IMR-90 (cell line): ENCODE measurements at regions not wholly inside any gene's neighbourhood (a gene's known extent, or its start where the extent isn't known, plus 50 kb on each side); places are given as distances from the start of the nearest gene placed in this dataset.

Experiments
- ATAC-seq: fragments of 200-7000 bp; cut with Tn5 transposase; 2 replicates; pipeline ENCODE4 v1.9.1; 2020; ENCODE audit warnings: low read depth, mild to moderate bottlenecking, moderate library complexity
- BruUV-seq: library from RNA; stranded (reverse); fragments of 400-500 nt; replicated peaks from 2 replicates; lab custom pipeline; 2021; lab: Mats Ljungman, UMichigan
- CTCF ChIA-PET: fragments of 300-600 bp; formaldehyde crosslinking; extraction: SDS; loops from one replicate; lab custom pipeline; 2021; ENCODE audit warnings: antibody characterized with exemption; lab: Yijun Ruan, JAX
- POLR2A ChIA-PET: fragments of 300-600 bp; sonication (Branson Sonifier 250); formaldehyde crosslinking; loops from one replicate; lab custom pipeline; 2022; ENCODE audit warnings: antibody characterized with exemption; ENCODE audit not compliant: unreplicated experiment; lab: Charles Lee
- DNase-seq: peaks from one replicate; pipeline ENCODE4 v3.0.0; 2013
- H2AFZ ChIP-seq: replicated peaks from 2 replicates; pipeline ENCODE3; 2013; ENCODE audit warnings: low read length, mild to moderate bottlenecking; ENCODE audit not compliant: poor library complexity
- H2AK5ac ChIP-seq: 2 replicates; pipeline ENCODE4 v1.6.1; 2013; ENCODE audit warnings: low read depth, low read length, inconsistent platforms
- H2AK9ac ChIP-seq: replicated peaks from 2 replicates; pipeline ENCODE3; 2013; ENCODE audit warnings: mild to moderate bottlenecking, low read depth, low read length, moderate library complexity; ENCODE audit not compliant: poor library complexity
- H2BK120ac ChIP-seq: 2 replicates; pipeline ENCODE4 v1.6.1; 2013; ENCODE audit warnings: low read depth, low read length, inconsistent platforms
- H2BK15ac ChIP-seq: 3 replicates; pipeline ENCODE4 v1.6.1; 2013; ENCODE audit warnings: low read depth, low read length, inconsistent platforms
- H2BK20ac ChIP-seq: 2 replicates; pipeline ENCODE4 v1.6.1; 2013; ENCODE audit warnings: low read depth, mild to moderate bottlenecking, inconsistent platforms, low read length, moderate library complexity
- H2BK5ac ChIP-seq: 2 replicates; pipeline ENCODE4 v1.6.1; 2013; ENCODE audit warnings: mild to moderate bottlenecking, low read depth, low read length, inconsistent platforms; ENCODE audit not compliant: poor library complexity, severe bottlenecking
- H3K14ac ChIP-seq: replicated peaks from 2 replicates; pipeline ENCODE4 v1.6.1; 2013; ENCODE audit warnings: low read depth, low read length, inconsistent platforms
- H3K18ac ChIP-seq: 2 replicates; pipeline ENCODE4 v1.6.1; 2013; ENCODE audit warnings: low read depth, low read length, control low read depth
- H3K23ac ChIP-seq: 2 replicates; pipeline ENCODE4 v1.6.1; 2013; ENCODE audit warnings: low read depth, low read length, inconsistent platforms
- H3K27ac ChIP-seq: 2 replicates; pipeline ENCODE4 v1.5.1; 2013; ENCODE audit warnings: mild to moderate bottlenecking, control low read depth, low read length; ENCODE audit not compliant: insufficient read depth
- H3K27me3 ChIP-seq: 2 replicates; pipeline ENCODE4 v1.6.1; 2013; ENCODE audit warnings: low read length; ENCODE audit not compliant: control insufficient read depth, insufficient read depth
- H3K36me3 ChIP-seq: 2 replicates; pipeline ENCODE4 v1.6.1; 2013; ENCODE audit warnings: low read length, mixed read lengths; ENCODE audit not compliant: control insufficient read depth, insufficient read depth
- H3K4ac ChIP-seq: 2 replicates; pipeline ENCODE4 v1.6.1; 2013; ENCODE audit warnings: low read depth, low read length, inconsistent platforms
- H3K4me1 ChIP-seq: 2 replicates; pipeline ENCODE4 v1.6.1; 2013; ENCODE audit warnings: low read length, mixed read lengths; ENCODE audit not compliant: control insufficient read depth, insufficient read depth
- H3K4me2 ChIP-seq: 2 replicates; pipeline ENCODE4 v1.6.1; 2013; ENCODE audit warnings: low read depth, mild to moderate bottlenecking, control low read depth, low read length, moderate library complexity
- H3K4me3 ChIP-seq: 2 replicates; pipeline ENCODE4 v1.5.1; 2013; ENCODE audit warnings: low read depth, mild to moderate bottlenecking, control low read depth, low read length, moderate library complexity; ENCODE audit not compliant: insufficient read depth
- H3K56ac ChIP-seq: 2 replicates; pipeline ENCODE4 v1.6.1; 2013; ENCODE audit warnings: low read length, inconsistent platforms; ENCODE audit not compliant: insufficient read depth; ENCODE audit errors: extremely low read depth
- H3K79me1 ChIP-seq, 2 experiments: 2 replicates each; pipeline ENCODE4 v1.6.1; 2013; ENCODE audit warnings: low read length in 2 of 2, inconsistent platforms in 1 of 2, low read depth in 1 of 2
- H3K9ac ChIP-seq: 2 replicates; pipeline ENCODE4 v1.6.1; 2013; ENCODE audit warnings: low read depth, low read length, control low read depth
- H3K9me1 ChIP-seq: 2 replicates; pipeline ENCODE4 v1.6.1; 2013; ENCODE audit warnings: low read length, inconsistent platforms; ENCODE audit not compliant: insufficient read depth
- H3K9me3 ChIP-seq: 2 replicates; pipeline ENCODE4 v1.6.1; 2013; ENCODE audit warnings: low read length; ENCODE audit not compliant: control insufficient read depth, insufficient read depth
- H4K20me1 ChIP-seq: 2 replicates; pipeline ENCODE4 v1.6.1; 2013; ENCODE audit warnings: low read length, inconsistent platforms; ENCODE audit not compliant: insufficient read depth
- H4K5ac ChIP-seq: 2 replicates; pipeline ENCODE4 v1.6.1; 2013; ENCODE audit warnings: mild to moderate bottlenecking, low read depth, low read length, control low read depth
- H4K8ac ChIP-seq, 2 experiments: 2 replicates each; pipeline ENCODE4 v1.6.1; 2013; ENCODE audit warnings: low read depth in 2 of 2, low read length in 2 of 2, control low read depth in 1 of 2, inconsistent platforms in 1 of 2
- H4K91ac ChIP-seq: 2 replicates; pipeline ENCODE4 v1.6.1; 2013; ENCODE audit warnings: low read depth, low read length, inconsistent platforms; ENCODE audit not compliant: insufficient read depth
- MAFK ChIP-seq: IDR thresholded peaks from 2 replicates; pipeline ENCODE4 v1.6.1; 2012; ENCODE audit warnings: low read depth, low read length, improper control_type of control experiment
- MAZ ChIP-seq: IDR thresholded peaks from 2 replicates; pipeline ENCODE4 v1.6.1; 2012; ENCODE audit warnings: low read depth, mild to moderate bottlenecking, low read length, improper control_type of control experiment, moderate library complexity, borderline replicate concordance
- MXI1 ChIP-seq: IDR thresholded peaks from 2 replicates; pipeline ENCODE4 v1.6.1; 2012; ENCODE audit warnings: low read depth, mild to moderate bottlenecking, low read length, moderate library complexity, borderline replicate concordance
- NFE2L2 ChIP-seq: fragments of 150-350 bp; IDR thresholded peaks from 2 replicates; pipeline ENCODE4 v1.6.1; 2016; ENCODE audit warnings: low read depth, mild to moderate bottlenecking, low read length
- POLR2A ChIP-seq: IDR thresholded peaks from 2 replicates; pipeline ENCODE4 v1.6.1; 2012; ENCODE audit warnings: mild to moderate bottlenecking, low read depth, low read length
- RAD21 ChIP-seq: IDR thresholded peaks from 2 replicates; pipeline ENCODE4 v1.6.1; 2012; ENCODE audit warnings: low read length, improper control_type of control experiment
- RCOR1 ChIP-seq: IDR thresholded peaks from 2 replicates; pipeline ENCODE4 v1.6.1; 2012; ENCODE audit warnings: mild to moderate bottlenecking, low read length, improper control_type of control experiment; ENCODE audit not compliant: insufficient replicate concordance
- RFX5 ChIP-seq: IDR thresholded peaks from 2 replicates; pipeline ENCODE4 v1.8.0; 2012; ENCODE audit warnings: low read depth, mild to moderate bottlenecking, low read length, moderate library complexity
- SMC3 ChIP-seq: fragments of 150-350 bp; IDR thresholded peaks from 2 replicates; pipeline ENCODE4 v1.6.1; 2016; ENCODE audit warnings: low read depth, mild to moderate bottlenecking, antibody characterized with exemption, low read length, moderate library complexity
- dilution Hi-C: fragments of 300-500 bp; cut with HindIII; formaldehyde crosslinking; loops from one replicate; pipeline ENCODE4 v1.14.3; 2018; ENCODE audit warnings: low sequenced_read_pairs; ENCODE audit not compliant: unreplicated experiment
- in situ Hi-C: fragments of 300-500 bp; cut with MboI; formaldehyde crosslinking; loops from 3 replicates; pipeline ENCODE4 v1.14.3; 2019; ENCODE audit warnings: low sequenced_read_pairs, inconsistent platforms, mixed read lengths
- intact Hi-C: fragments of 100-400 bp; cut with micrococcal nuclease; formaldehyde crosslinking; loops from 2 replicates; pipeline ENCODE4 v1.10.0; 2022
- TF ChIP-seq, protein P1 (sequence below): fragments of 150-350 bp; IDR thresholded peaks from 2 replicates; pipeline ENCODE4 v1.6.1; 2017; ENCODE audit warnings: mild to moderate bottlenecking, antibody characterized with exemption, low read length, low read depth
- TF ChIP-seq, protein P2 (sequence below): conservative IDR thresholded peaks from 2 replicates; pipeline ENCODE4 v1.5.1; 2012; ENCODE audit warnings: mild to moderate bottlenecking, low read depth, low read length, improper control_type of control experiment
- TF ChIP-seq, protein P3 (sequence below): fragments of 150-350 bp; IDR thresholded peaks from 2 replicates; pipeline ENCODE4 v1.6.1; 2016; ENCODE audit warnings: low read depth, mild to moderate bottlenecking, low read length, moderate library complexity, borderline replicate concordance

DNA sequence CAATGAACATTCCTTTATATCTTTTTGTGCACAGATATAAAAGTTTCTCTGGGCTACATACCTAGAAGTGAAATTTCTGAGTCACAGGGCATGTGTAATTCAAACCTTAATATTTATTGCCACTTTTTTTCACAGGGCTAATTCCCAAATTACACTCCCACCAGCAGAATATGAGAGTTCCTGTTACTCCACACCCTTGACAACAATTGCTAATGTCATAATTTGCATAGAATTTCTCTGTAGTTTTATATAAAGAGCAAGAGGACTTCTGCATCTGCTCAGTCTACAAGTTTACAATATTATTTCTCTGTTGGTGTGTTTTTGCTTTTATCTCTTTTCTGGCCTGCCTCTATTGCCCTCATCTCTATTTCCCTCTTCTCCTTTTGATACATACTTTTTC is 518.5 kb downstream of the ZNF608 start:
- H2BK20ac ChIP-seq = no peak overlapping the region
- no peak overlapping the region for H2BK15ac ChIP-seq
- H3K4me3 ChIP-seq = no peak overlapping the region
- H3K9ac ChIP-seq = no peak overlapping the region
- DNase-seq (no peak), ATAC-seq (no peak)
- H4K91ac ChIP-seq = no peak overlapping the region
- no peak overlapping the region for H3K18ac ChIP-seq
- BruUV-seq = no TSS peak
- ChIA-PET CTCF (no interaction called here), POLR2A (no interaction called here)
- H2BK5ac ChIP-seq = no peak overlapping the region
- no peak overlapping the region for H3K27ac ChIP-seq
- no peak overlapping the region for H3K14ac ChIP-seq
- H3K79me1 ChIP-seq = no peaks in the 10 kb centered on the region
- no peaks in the 10 kb centered on the region for H3K9me3 ChIP-seq
- no peaks in the 10 kb centered on the region for H4K20me1 ChIP-seq
- no peaks in the 10 kb centered on the region for H3K36me3 ChIP-seq
- H2AK5ac ChIP-seq = no peak overlapping the region
- H2AK9ac ChIP-seq = no peak overlapping the region
- no peaks in the 10 kb centered on the region for H3K9me1 ChIP-seq
- H3K56ac ChIP-seq = no peak overlapping the region
- no peak overlapping the region for H3K23ac ChIP-seq
- H4K8ac ChIP-seq = no peak overlapping the region
- H2AFZ ChIP-seq = no peak overlapping the region
- H3K27me3 ChIP-seq = peaks cover 2% of the 10 kb centered on the region; the same call in 1 of the 2 replicates
- H3K4me2 ChIP-seq = no peak overlapping the region
- H3K4ac ChIP-seq = no peak overlapping the region
- no peak overlapping the region for H4K5ac ChIP-seq
- in situ Hi-C loops = no loop called here
- H3K4me1 ChIP-seq = no peaks in the 10 kb centered on the region
- no peak overlapping the region for H2BK120ac ChIP-seq
- TF ChIP-seq, protein P1, sequence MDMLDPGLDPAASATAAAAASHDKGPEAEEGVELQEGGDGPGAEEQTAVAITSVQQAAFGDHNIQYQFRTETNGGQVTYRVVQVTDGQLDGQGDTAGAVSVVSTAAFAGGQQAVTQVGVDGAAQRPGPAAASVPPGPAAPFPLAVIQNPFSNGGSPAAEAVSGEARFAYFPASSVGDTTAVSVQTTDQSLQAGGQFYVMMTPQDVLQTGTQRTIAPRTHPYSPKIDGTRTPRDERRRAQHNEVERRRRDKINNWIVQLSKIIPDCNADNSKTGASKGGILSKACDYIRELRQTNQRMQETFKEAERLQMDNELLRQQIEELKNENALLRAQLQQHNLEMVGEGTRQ = no peak
- no peak for TF ChIP-seq MXI1
- TF ChIP-seq MAZ = no peak
- TF ChIP-seq POLR2A = no peak
- no peak for TF ChIP-seq MAFK
- TF ChIP-seq RAD21 = no peak
- no peak for TF ChIP-seq NFE2L2
- TF ChIP-seq SMC3 = no peak
- TF ChIP-seq RFX5 = no peak
- TF ChIP-seq, protein P2, sequence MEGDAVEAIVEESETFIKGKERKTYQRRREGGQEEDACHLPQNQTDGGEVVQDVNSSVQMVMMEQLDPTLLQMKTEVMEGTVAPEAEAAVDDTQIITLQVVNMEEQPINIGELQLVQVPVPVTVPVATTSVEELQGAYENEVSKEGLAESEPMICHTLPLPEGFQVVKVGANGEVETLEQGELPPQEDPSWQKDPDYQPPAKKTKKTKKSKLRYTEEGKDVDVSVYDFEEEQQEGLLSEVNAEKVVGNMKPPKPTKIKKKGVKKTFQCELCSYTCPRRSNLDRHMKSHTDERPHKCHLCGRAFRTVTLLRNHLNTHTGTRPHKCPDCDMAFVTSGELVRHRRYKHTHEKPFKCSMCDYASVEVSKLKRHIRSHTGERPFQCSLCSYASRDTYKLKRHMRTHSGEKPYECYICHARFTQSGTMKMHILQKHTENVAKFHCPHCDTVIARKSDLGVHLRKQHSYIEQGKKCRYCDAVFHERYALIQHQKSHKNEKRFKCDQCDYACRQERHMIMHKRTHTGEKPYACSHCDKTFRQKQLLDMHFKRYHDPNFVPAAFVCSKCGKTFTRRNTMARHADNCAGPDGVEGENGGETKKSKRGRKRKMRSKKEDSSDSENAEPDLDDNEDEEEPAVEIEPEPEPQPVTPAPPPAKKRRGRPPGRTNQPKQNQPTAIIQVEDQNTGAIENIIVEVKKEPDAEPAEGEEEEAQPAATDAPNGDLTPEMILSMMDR = no peak
- TF ChIP-seq, protein P3, sequence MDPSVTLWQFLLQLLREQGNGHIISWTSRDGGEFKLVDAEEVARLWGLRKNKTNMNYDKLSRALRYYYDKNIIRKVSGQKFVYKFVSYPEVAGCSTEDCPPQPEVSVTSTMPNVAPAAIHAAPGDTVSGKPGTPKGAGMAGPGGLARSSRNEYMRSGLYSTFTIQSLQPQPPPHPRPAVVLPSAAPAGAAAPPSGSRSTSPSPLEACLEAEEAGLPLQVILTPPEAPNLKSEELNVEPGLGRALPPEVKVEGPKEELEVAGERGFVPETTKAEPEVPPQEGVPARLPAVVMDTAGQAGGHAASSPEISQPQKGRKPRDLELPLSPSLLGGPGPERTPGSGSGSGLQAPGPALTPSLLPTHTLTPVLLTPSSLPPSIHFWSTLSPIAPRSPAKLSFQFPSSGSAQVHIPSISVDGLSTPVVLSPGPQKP = no peak
- TF ChIP-seq RCOR1 = no peak
- dilution Hi-C loops = no loop called here
- intact Hi-C loops = no loop called here
